Astrocyte (in vitro differentiated cells and primary cell): ENCODE measurements at regions not wholly inside any gene's neighbourhood (a gene's known extent, or its start where the extent isn't known, plus 50 kb on each side); places are given as distances from the start of the nearest gene placed in this dataset.

Experiments used
- DNase-seq: peaks from one replicate; pipeline ENCODE4 v3.0.0-alpha.2; 2010; ENCODE audit warnings: low read depth
- FAIRE-seq: peaks from 2 replicates; lab custom pipeline; 2011; peaks lifted over from hg19 to GRCh38; lab: Jason Lieb, UNC
- H2AFZ ChIP-seq: 2 replicates; pipeline ENCODE4 v1.6.0; 2012; ENCODE audit warnings: low read depth, low read length, inconsistent platforms
- H3K27ac ChIP-seq: 2 replicates; pipeline ENCODE4 v1.5.1; 2011; ENCODE audit warnings: low read depth, low read length, inconsistent platforms
- H3K27me3 ChIP-seq: 2 replicates; pipeline ENCODE4 v1.6.0; 2011; ENCODE audit warnings: low read length, inconsistent platforms; ENCODE audit not compliant: insufficient read depth
- H3K36me3 ChIP-seq: 2 replicates; pipeline ENCODE4 v1.5.1; 2011; ENCODE audit warnings: low read length, inconsistent platforms; ENCODE audit not compliant: insufficient read depth
- H3K4me1 ChIP-seq: 2 replicates; pipeline ENCODE4 v1.5.1; 2011; ENCODE audit warnings: low read length, inconsistent platforms; ENCODE audit not compliant: insufficient read depth
- H3K4me2 ChIP-seq: 2 replicates; pipeline ENCODE4 v1.6.0; 2012; ENCODE audit warnings: low read length, inconsistent platforms
- H3K4me3 ChIP-seq: 2 replicates; pipeline ENCODE4 v1.5.1; 2011; ENCODE audit warnings: low read depth, mild to moderate bottlenecking, low read length, inconsistent platforms; ENCODE audit not compliant: insufficient read depth
- H3K79me2 ChIP-seq: 2 replicates; pipeline ENCODE4 v1.6.0; 2012; ENCODE audit warnings: mild to moderate bottlenecking, low read length, inconsistent platforms; ENCODE audit not compliant: insufficient read depth
- H3K9ac ChIP-seq: 2 replicates; pipeline ENCODE4 v1.6.0; 2012; ENCODE audit warnings: mild to moderate bottlenecking, low read length, inconsistent platforms
- H3K9me3 ChIP-seq: 2 replicates; pipeline ENCODE4 v1.5.1; 2012; ENCODE audit warnings: low read depth, mild to moderate bottlenecking, low read length, inconsistent platforms; ENCODE audit not compliant: insufficient read depth
- H4K20me1 ChIP-seq: 2 replicates; pipeline ENCODE4 v1.6.0; 2012; ENCODE audit warnings: low read length, inconsistent platforms; ENCODE audit not compliant: insufficient read depth
- H3K27ac Mint-ChIP-seq: one replicate; pipeline ENCODE4 v1.8.0; 2021; ENCODE audit warnings: mild to moderate bottlenecking, mixed read lengths; ENCODE audit not compliant: unreplicated experiment
- H3K27me3 Mint-ChIP-seq: one replicate; pipeline ENCODE4 v1.8.0; 2021; ENCODE audit warnings: low read depth, mixed read lengths; ENCODE audit not compliant: unreplicated experiment
- H3K36me3 Mint-ChIP-seq: one replicate; pipeline ENCODE4 v1.8.0; 2021; ENCODE audit warnings: low read depth, mixed read lengths; ENCODE audit not compliant: unreplicated experiment
- H3K4me1 Mint-ChIP-seq: one replicate; pipeline ENCODE4 v1.8.0; 2021; ENCODE audit warnings: low read depth, mixed read lengths; ENCODE audit not compliant: unreplicated experiment
- H3K4me3 Mint-ChIP-seq: one replicate; pipeline ENCODE4 v1.8.0; 2021; ENCODE audit warnings: mild to moderate bottlenecking, moderate library complexity, mixed read lengths; ENCODE audit not compliant: unreplicated experiment
- H3K9me3 Mint-ChIP-seq: one replicate; pipeline ENCODE4 v1.8.0; 2021; ENCODE audit warnings: mild to moderate bottlenecking, mixed read lengths; ENCODE audit not compliant: unreplicated experiment
- CTCF ChIP-seq: IDR thresholded peaks from 2 replicates; pipeline ENCODE4 v1.5.1; 2011; ENCODE audit warnings: low read depth, mild to moderate bottlenecking, inconsistent platforms, low read length, moderate library complexity; ENCODE audit not compliant: insufficient read depth
- EZH2 ChIP-seq: IDR thresholded peaks from 2 replicates; pipeline ENCODE4 v1.6.1; 2012; ENCODE audit warnings: mild to moderate bottlenecking, low read length, inconsistent platforms; ENCODE audit not compliant: insufficient read depth

DNA sequence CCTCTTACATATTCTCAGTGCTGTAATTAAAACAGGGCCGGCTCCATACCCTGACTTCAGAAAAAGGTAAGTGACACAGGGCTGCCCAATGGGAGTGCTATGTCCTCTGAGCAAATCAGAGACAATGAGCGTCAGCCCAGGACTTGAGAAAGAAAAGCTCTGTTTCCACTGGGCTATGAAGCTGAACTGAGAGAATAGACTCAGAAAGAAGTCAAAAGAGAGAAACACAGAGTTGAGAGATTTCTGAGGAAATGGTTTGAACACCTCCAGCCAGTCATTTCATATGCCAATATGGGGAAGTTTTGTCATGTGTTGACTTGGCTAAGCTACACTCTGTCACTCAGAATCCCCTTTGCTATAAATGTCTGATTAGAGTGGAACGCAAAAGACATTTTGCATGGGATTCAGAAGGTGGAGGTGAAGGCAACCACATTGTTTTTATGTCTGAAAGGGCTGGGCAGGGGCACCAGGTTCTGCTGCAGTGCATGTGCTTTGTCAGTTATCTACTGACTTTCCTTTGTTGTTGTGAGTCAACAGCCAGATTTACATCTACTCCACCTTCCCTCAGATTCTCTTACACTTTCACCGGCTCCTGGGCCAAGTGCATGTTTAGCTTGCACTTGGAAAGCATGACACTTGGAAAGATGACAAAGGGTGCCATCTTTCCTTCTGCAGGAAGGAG, 313.3 kb downstream of the DUSP6 start:
- Histone ChIP-seq H3K4me3 (no peak overlapping the region), H3K36me3 (no peaks in the 10 kb centered on the region), H3K27ac (no peak overlapping the region), H4K20me1 (no peaks in the 10 kb centered on the region), H3K9ac (no peak overlapping the region), H2AFZ (no peak overlapping the region), H3K27me3 (no peaks in the 10 kb centered on the region), H3K4me1 (no peaks in the 10 kb centered on the region), H3K4me2 (no peak overlapping the region), H3K9me3 (no peaks in the 10 kb centered on the region), H3K79me2 (no peaks in the 10 kb centered on the region)
- TF ChIP-seq CTCF = no peak
- no peak for TF ChIP-seq EZH2
- Mint-ChIP-seq H3K27me3 (no peaks in the 10 kb centered on the region), H3K27ac (no peak overlapping the region), H3K4me1 (no peaks in the 10 kb centered on the region), H3K4me3 (no peak overlapping the region), H3K36me3 (no peaks in the 10 kb centered on the region), H3K9me3 (no peaks in the 10 kb centered on the region)
- no peak for DNase-seq
- no peak for FAIRE-seq

DNA sequence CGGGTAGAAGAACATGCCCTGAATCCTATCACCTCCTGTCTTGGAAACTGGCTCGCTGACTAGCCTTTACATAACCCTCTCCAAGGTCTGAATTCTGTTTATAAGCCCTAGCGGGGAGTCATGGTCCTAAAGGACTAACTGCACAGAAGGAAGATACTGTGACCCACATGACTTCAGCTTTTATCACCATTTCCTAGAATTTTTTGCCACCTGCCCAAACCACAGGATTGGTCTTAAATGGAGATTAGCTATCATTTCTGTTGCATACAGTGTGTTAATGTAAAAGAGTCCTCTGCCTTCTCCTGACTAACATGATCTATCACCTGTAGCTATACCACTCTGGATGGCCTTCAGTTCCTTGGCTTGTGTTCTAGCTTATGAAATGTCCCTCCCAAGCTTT, 319.2 kb downstream of the DUSP6 start:
- H3K27me3 Mint-ChIP-seq = no peaks in the 10 kb centered on the region
- no peaks in the 10 kb centered on the region for H3K9me3 ChIP-seq

More for the DNA sequence above, 319.2 kb downstream of the DUSP6 start:
- Histone ChIP-seq H3K79me2 (no peaks in the 10 kb centered on the region), H3K4me2 (no peak overlapping the region), H3K36me3 (no peaks in the 10 kb centered on the region), H3K4me3 (no peak overlapping the region), H2AFZ (no peak overlapping the region), H3K27me3 (no peaks in the 10 kb centered on the region), H4K20me1 (no peaks in the 10 kb centered on the region), H3K4me1 (no peaks in the 10 kb centered on the region), H3K9ac (no peak overlapping the region), H3K27ac (no peak overlapping the region)
- DNase-seq = no peak
- TF ChIP-seq EZH2 (no peak), CTCF (no peak)
- Mint-ChIP-seq H3K4me3 (no peak overlapping the region), H3K36me3 (no peaks in the 10 kb centered on the region), H3K9me3 (no peaks in the 10 kb centered on the region), H3K4me1 (no peaks in the 10 kb centered on the region), H3K27ac (no peak overlapping the region)
- no peak for FAIRE-seq
